ENCODE measurements at regions not wholly inside any gene's neighbourhood (a gene's known extent, or its start where the extent isn't known, plus 50 kb on each side); places are given as distances from the start of the nearest gene placed in this dataset.

- ChIA-PET CTCF (no interaction called here), POLR2A (ENCODE audit: unreplicated experiment) (no interaction called here)
- H3K4me2 ChIP-seq (ENCODE audit: low read length), result no peak overlapping the region
- intact Hi-C loops (cut with micrococcal nuclease), result loop anchor here (5.0 kb wide), 1 partner anchor 387 kb away; no protein-coding TSS in a partner anchor
- H3K36me3 ChIP-seq (ENCODE audit: low read depth, low read length), result no peaks in the 10 kb centered on the region
- ATAC-seq, result no peak
- H3K4me1 ChIP-seq (ENCODE audit: insufficient read depth, low read length), result no peaks in the 10 kb centered on the region
- no peak overlapping the region for H3K27ac ChIP-seq (ENCODE audit: low read length)
- H3K9me2 ChIP-seq (replicated peaks; ENCODE audit: low read length), result no peaks in the 10 kb centered on the region
- no peak overlapping the region for H3K4me3 ChIP-seq (ENCODE audit: low read length)
- no peak for DNase-seq
- H3K27me3 ChIP-seq (ENCODE audit: low read length), result no peaks in the 10 kb centered on the region
- no peaks in the 10 kb centered on the region for H3F3A ChIP-seq (ENCODE audit: low read length, unreplicated experiment)
- H2AFZ ChIP-seq (ENCODE audit: low read length), result no peak overlapping the region
- H3K9me3 ChIP-seq (ENCODE audit: low read length), result no peaks in the 10 kb centered on the region
- no TSS peak for BruUV-seq (replicated peaks)
- TF ChIP-seq EZH2phosphoT487 (IDR thresholded peaks at IDR 0.05; ENCODE audit: borderline replicate concordance, low read length), result no peak
- TF ChIP-seq EZH2 (IDR thresholded peaks at IDR 0.05; ENCODE audit: low read length, unreplicated experiment), result no peak
- no peak for TF ChIP-seq CTCF (conservative IDR thresholded peaks at IDR 0.05; ENCODE audit: low read depth, low read length)
- H4K20me1 ChIP-seq (ENCODE audit: low read length), result no peaks in the 10 kb centered on the region
- H3K79me2 ChIP-seq (ENCODE audit: low read length), result no peaks in the 10 kb centered on the region
- H3K9ac ChIP-seq (ENCODE audit: low read length), result no peak overlapping the region
These were observed 252.1 kb downstream of the RBM43 start for GRCh38 chr2:151009437-151010175.

GRCh38 chr2:151007365-151007764 lies 254.3 kb downstream of the RBM43 start:
- Histone ChIP-seq H3K9me3 (ENCODE audit: low read length) (no peaks in the 10 kb centered on the region), H3K9ac (ENCODE audit: low read length) (no peak overlapping the region), H3K4me3 (ENCODE audit: low read length) (no peak overlapping the region), H2AFZ (ENCODE audit: low read length) (no peak overlapping the region), H3F3A (ENCODE audit: low read length, unreplicated experiment) (no peaks in the 10 kb centered on the region), H3K4me1 (ENCODE audit: insufficient read depth, low read length) (no peaks in the 10 kb centered on the region), H4K20me1 (ENCODE audit: low read length) (no peaks in the 10 kb centered on the region), H3K79me2 (ENCODE audit: low read length) (no peaks in the 10 kb centered on the region), H3K27ac (ENCODE audit: low read length) (no peak overlapping the region), H3K36me3 (ENCODE audit: low read depth, low read length) (no peaks in the 10 kb centered on the region), H3K4me2 (ENCODE audit: low read length) (no peak overlapping the region), H3K9me2 (replicated peaks; ENCODE audit: low read length) (no peaks in the 10 kb centered on the region), H3K27me3 (ENCODE audit: low read length) (no peaks in the 10 kb centered on the region)
- CTCF ChIA-PET, result no interaction called here
- no peak for ATAC-seq
- no TSS peak for BruUV-seq (replicated peaks)
- no peak for DNase-seq
- no peak for TF ChIP-seq EZH2 (IDR thresholded peaks at IDR 0.05; ENCODE audit: low read length, unreplicated experiment)
- no peak for TF ChIP-seq EZH2phosphoT487 (IDR thresholded peaks at IDR 0.05; ENCODE audit: borderline replicate concordance, low read length)
- no peak for TF ChIP-seq CTCF (conservative IDR thresholded peaks at IDR 0.05; ENCODE audit: low read depth, low read length)
- intact Hi-C loops (cut with micrococcal nuclease), result no loop called here
- POLR2A ChIA-PET (ENCODE audit: unreplicated experiment), result no interaction called here

GRCh38 chr2:151002959-151003600 lies 258.6 kb downstream of the RBM43 start:
- no peaks in the 10 kb centered on the region for H3K4me1 ChIP-seq (ENCODE audit: insufficient read depth, low read length)
- POLR2A ChIA-PET (ENCODE audit: unreplicated experiment), result no interaction called here

More at GRCh38 chr2:151002959-151003600, 258.6 kb downstream of the RBM43 start:
- Histone ChIP-seq H3K27me3 (ENCODE audit: low read length) (no peaks in the 10 kb centered on the region), H3K36me3 (ENCODE audit: low read depth, low read length) (no peaks in the 10 kb centered on the region), H2AFZ (ENCODE audit: low read length) (no peak overlapping the region), H3K9me3 (ENCODE audit: low read length) (no peaks in the 10 kb centered on the region), H3K79me2 (ENCODE audit: low read length) (no peaks in the 10 kb centered on the region), H4K20me1 (ENCODE audit: low read length) (no peaks in the 10 kb centered on the region), H3K4me3 (ENCODE audit: low read length) (no peak overlapping the region), H3F3A (ENCODE audit: low read length, unreplicated experiment) (no peaks in the 10 kb centered on the region), H3K9me2 (replicated peaks; ENCODE audit: low read length) (no peaks in the 10 kb centered on the region), H3K27ac (ENCODE audit: low read length) (no peak overlapping the region), H3K9ac (ENCODE audit: low read length) (no peak overlapping the region), H3K4me2 (ENCODE audit: low read length) (no peak overlapping the region)
- no TSS peak for BruUV-seq (replicated peaks)
- DNase-seq (no peak), ATAC-seq (no peak)
- CTCF ChIA-PET, result no interaction called here
- intact Hi-C loops (cut with micrococcal nuclease), result no loop called here
- TF ChIP-seq EZH2phosphoT487 (IDR thresholded peaks at IDR 0.05; ENCODE audit: borderline replicate concordance, low read length), result no peak
- no peak for TF ChIP-seq CTCF (conservative IDR thresholded peaks at IDR 0.05; ENCODE audit: low read depth, low read length)
- no peak for TF ChIP-seq EZH2 (IDR thresholded peaks at IDR 0.05; ENCODE audit: low read length, unreplicated experiment)

All from PC-3 (cell line).